ENCODE measurements at regions not wholly inside any gene's neighbourhood (a gene's known extent, or its start where the extent isn't known, plus 50 kb on each side); places are given as distances from the start of the nearest gene placed in this dataset.
A peak's percentile ranks its signal among the peaks of the same experiment; 100 is the strongest.

DNA sequence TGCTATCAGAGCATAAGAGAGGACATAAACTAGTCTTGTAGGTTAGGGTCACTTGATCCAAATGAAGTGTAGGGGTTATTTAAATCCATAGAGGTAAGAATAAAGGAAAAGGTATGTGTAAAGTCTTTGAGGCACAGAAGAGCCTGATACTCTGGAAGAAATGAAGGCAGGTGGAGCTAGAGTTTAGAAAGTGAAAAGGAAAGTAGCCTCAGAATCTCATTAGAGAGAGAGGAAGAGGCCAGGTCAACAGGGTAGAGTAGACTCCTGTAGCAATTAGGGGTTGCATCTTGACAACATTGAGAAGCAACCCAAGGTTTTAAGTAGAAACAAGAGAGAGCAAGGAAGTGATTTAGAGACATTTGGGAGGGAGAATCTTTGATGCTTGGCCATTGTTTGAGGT, 235.2 kb upstream of the SOX9 start:
- FAIRE-seq = no peak
- DNase-seq (ENCODE audit: insufficient read length, low spot score) = no peak

DNA sequence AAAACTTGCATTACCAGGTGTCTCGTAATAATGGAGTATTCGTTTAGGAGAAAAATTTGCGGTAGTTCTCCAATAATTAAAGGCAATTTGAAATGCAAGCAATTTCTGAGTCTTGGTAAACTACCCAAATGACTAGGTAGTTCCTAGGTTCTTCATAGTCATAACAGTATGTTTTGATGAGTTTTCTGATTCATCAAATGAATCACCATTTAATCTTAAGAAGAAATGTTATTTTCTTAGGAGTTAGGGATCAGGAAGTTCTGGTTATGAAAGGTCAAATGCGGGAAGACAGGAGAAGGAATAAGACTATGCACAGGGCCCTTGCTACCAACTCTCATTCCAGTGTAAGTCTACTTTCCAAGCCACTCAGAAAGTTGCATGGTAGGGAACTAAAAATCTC, 221.5 kb upstream of the SOX9 start:
- DNase-seq (ENCODE audit: insufficient read length, low spot score) = no peak
- TF ChIP-seq POLR2A (IDR thresholded peaks at IDR 0.05; ENCODE audit: low read depth, low read length) (no peak), PAX5 (IDR thresholded peaks at IDR 0.05; ENCODE audit: insufficient read depth, low read length, severe bottlenecking) (no peak), POU2F2 (IDR thresholded peaks at IDR 0.05; ENCODE audit: low read depth, low read length) (no peak), TAF1 (IDR thresholded peaks at IDR 0.05; ENCODE audit: low read depth, low read length) (no peak), SPI1 (IDR thresholded peaks at IDR 0.05; ENCODE audit: low read depth, low read length) (no peak), POLR2AphosphoS5 (IDR thresholded peaks at IDR 0.05; ENCODE audit: low read depth, low read length) (no peak)
- no peak for FAIRE-seq

More for the DNA sequence above, 235.2 kb upstream of the SOX9 start:
- TF ChIP-seq SPI1 (IDR thresholded peaks at IDR 0.05; ENCODE audit: low read depth, low read length) = 0 out of 2 replicates have a peak, but pooled peaks have one; percentile 15
- TF ChIP-seq POLR2A (IDR thresholded peaks at IDR 0.05; ENCODE audit: low read depth, low read length) = no peak

- DNase-seq (ENCODE audit: insufficient read length, low spot score) (no peak), FAIRE-seq (no peak)
- no peak for TF ChIP-seq POLR2A (IDR thresholded peaks at IDR 0.05; ENCODE audit: low read depth, low read length)
- no peak for TF ChIP-seq POLR2AphosphoS5 (IDR thresholded peaks at IDR 0.05; ENCODE audit: low read depth, low read length)
- no peak for TF ChIP-seq POU2F2 (IDR thresholded peaks at IDR 0.05; ENCODE audit: low read depth, low read length)
- TF ChIP-seq PAX5 (IDR thresholded peaks at IDR 0.05; ENCODE audit: insufficient read depth, low read length, severe bottlenecking) = no peak
- TF ChIP-seq TAF1 (IDR thresholded peaks at IDR 0.05; ENCODE audit: low read depth, low read length) = no peak
- TF ChIP-seq SPI1 (IDR thresholded peaks at IDR 0.05; ENCODE audit: low read depth, low read length) = no peak
These were observed 220.1 kb upstream of the SOX9 start for GRCh38 chr17:71900621-71901229.

DNA sequence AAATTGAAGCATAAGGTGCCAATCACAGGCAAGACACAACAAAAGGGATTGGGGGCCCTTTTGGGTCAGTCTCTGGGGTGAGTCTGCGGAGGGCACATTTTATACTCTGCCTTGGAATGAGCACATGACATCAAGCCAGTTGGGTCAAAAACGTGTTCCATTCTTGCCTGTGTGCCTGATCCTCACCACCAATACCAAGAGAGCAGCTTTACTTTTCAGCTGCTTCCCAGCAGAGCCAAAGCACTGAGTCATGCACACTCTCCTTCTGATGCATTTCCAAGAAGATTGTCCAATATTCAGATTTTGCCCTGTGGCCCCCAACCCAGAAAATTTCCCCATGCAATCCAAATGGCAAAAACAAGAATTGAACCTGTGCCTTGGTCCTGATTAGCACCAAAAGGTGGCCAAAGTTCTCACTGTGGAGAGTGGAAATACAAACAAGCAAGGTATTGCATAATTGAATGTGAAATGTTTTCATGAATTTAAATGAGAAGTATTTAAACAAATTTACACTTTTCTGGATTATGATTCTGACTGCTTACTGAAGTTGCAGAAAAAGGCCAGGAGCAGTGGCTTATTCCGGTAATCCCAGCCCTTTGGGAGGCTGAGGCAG, 217.8 kb upstream of the SOX9 start:
- DNase-seq (ENCODE audit: insufficient read length, low spot score) (no peak), FAIRE-seq (no peak)
- no peak for TF ChIP-seq SPI1 (IDR thresholded peaks at IDR 0.05; ENCODE audit: low read depth, low read length)
- no peak for TF ChIP-seq POLR2AphosphoS5 (IDR thresholded peaks at IDR 0.05; ENCODE audit: low read depth, low read length)
- no peak for TF ChIP-seq PAX5 (IDR thresholded peaks at IDR 0.05; ENCODE audit: insufficient read depth, low read length, severe bottlenecking)
- no peak for TF ChIP-seq POLR2A (IDR thresholded peaks at IDR 0.05; ENCODE audit: low read depth, low read length)
- TF ChIP-seq TAF1 (IDR thresholded peaks at IDR 0.05; ENCODE audit: low read depth, low read length) = no peak
- TF ChIP-seq POU2F2 (IDR thresholded peaks at IDR 0.05; ENCODE audit: low read depth, low read length) = no peak

- no peak for TF ChIP-seq POLR2AphosphoS5 (IDR thresholded peaks at IDR 0.05; ENCODE audit: low read depth, low read length)
- TF ChIP-seq PAX5 (IDR thresholded peaks at IDR 0.05; ENCODE audit: insufficient read depth, low read length, severe bottlenecking) = no peak
- FAIRE-seq (no peak), DNase-seq (ENCODE audit: insufficient read length, low spot score) (no peak)
These were observed 215.3 kb upstream of the SOX9 start for GRCh38 chr17:71905376-71906031.

DNA sequence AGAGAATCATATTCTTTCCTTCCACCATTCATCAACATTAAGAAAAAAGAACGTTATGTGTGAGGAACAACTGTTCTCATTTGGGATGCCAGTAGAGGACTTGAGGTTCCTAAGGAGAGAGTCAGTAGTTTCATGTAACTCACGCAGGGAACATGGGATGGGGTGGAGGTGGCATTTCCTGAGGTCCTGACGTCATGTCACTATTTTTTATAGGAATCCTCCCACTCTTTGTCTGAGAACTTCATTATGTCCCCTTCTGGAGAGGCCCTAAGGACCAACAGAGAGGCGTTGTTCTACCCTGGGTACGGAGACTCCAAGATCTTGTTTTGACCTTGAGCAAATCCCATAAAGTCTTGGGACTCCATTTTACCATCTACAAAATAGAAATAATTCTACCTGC, 211.7 kb upstream of the SOX9 start:
- TF ChIP-seq POLR2AphosphoS5 (IDR thresholded peaks at IDR 0.05; ENCODE audit: low read depth, low read length) (no peak), PAX5 (IDR thresholded peaks at IDR 0.05; ENCODE audit: insufficient read depth, low read length, severe bottlenecking) (no peak), POLR2A (IDR thresholded peaks at IDR 0.05; ENCODE audit: low read depth, low read length) (no peak), TAF1 (IDR thresholded peaks at IDR 0.05; ENCODE audit: low read depth, low read length) (no peak), POU2F2 (IDR thresholded peaks at IDR 0.05; ENCODE audit: low read depth, low read length) (no peak)
- FAIRE-seq (no peak), DNase-seq (ENCODE audit: insufficient read length, low spot score) (no peak)

GRCh38 chr17:71910002-71910401, 210.8 kb upstream of the SOX9 start:
- TF ChIP-seq POU2F2 (IDR thresholded peaks at IDR 0.05; ENCODE audit: low read depth, low read length) (no peak), POLR2AphosphoS5 (IDR thresholded peaks at IDR 0.05; ENCODE audit: low read depth, low read length) (no peak), TAF1 (IDR thresholded peaks at IDR 0.05; ENCODE audit: low read depth, low read length) (no peak), SPI1 (IDR thresholded peaks at IDR 0.05; ENCODE audit: low read depth, low read length) (no peak), PAX5 (IDR thresholded peaks at IDR 0.05; ENCODE audit: insufficient read depth, low read length, severe bottlenecking) (no peak), POLR2A (IDR thresholded peaks at IDR 0.05; ENCODE audit: low read depth, low read length) (no peak)
- DNase-seq (ENCODE audit: insufficient read length, low spot score) (no peak), FAIRE-seq (no peak)

- FAIRE-seq (no peak), DNase-seq (ENCODE audit: insufficient read length, low spot score) (no peak)
- TF ChIP-seq SPI1 (IDR thresholded peaks at IDR 0.05; ENCODE audit: low read depth, low read length) = no peak
- TF ChIP-seq PAX5 (IDR thresholded peaks at IDR 0.05; ENCODE audit: insufficient read depth, low read length, severe bottlenecking) = no peak
- no peak for TF ChIP-seq POLR2A (IDR thresholded peaks at IDR 0.05; ENCODE audit: low read depth, low read length)
- TF ChIP-seq POU2F2 (IDR thresholded peaks at IDR 0.05; ENCODE audit: low read depth, low read length) = no peak
- no peak for TF ChIP-seq TAF1 (IDR thresholded peaks at IDR 0.05; ENCODE audit: low read depth, low read length)
- no peak for TF ChIP-seq POLR2AphosphoS5 (IDR thresholded peaks at IDR 0.05; ENCODE audit: low read depth, low read length)
These were observed 206.8 kb upstream of the SOX9 start for GRCh38 chr17:71914042-71914441.

- no peak for TF ChIP-seq POLR2A (IDR thresholded peaks at IDR 0.05; ENCODE audit: low read depth, low read length)
- no peak for TF ChIP-seq POU2F2 (IDR thresholded peaks at IDR 0.05; ENCODE audit: low read depth, low read length)
- no peak for TF ChIP-seq POLR2AphosphoS5 (IDR thresholded peaks at IDR 0.05; ENCODE audit: low read depth, low read length)
- TF ChIP-seq SPI1 (IDR thresholded peaks at IDR 0.05; ENCODE audit: low read depth, low read length) = no peak
- TF ChIP-seq PAX5 (IDR thresholded peaks at IDR 0.05; ENCODE audit: insufficient read depth, low read length, severe bottlenecking) = no peak
- TF ChIP-seq TAF1 (IDR thresholded peaks at IDR 0.05; ENCODE audit: low read depth, low read length) = no peak
- FAIRE-seq (no peak), DNase-seq (ENCODE audit: insufficient read length, low spot score) (no peak)
These were observed 206.0 kb upstream of the SOX9 start for GRCh38 chr17:71914812-71915211.

DNA sequence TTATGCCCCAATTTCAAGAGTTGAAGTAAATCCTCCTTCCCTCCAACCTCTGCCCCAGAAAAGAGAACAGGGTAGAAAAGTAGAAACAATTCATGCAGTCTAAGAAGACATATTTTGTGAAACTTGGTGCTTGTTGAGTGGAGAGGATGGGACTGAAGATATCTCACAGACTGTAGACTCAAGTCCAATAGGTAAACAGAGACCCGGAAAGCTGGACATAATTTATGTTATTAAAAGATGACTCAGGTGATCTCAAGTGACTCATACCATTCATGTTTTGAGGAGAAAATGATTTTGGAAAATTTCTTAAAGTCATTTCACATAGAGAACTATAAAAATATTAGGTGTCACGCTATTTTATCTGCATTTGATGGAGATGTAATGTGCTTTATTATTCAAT, 203.1 kb upstream of the SOX9 start:
- DNase-seq (ENCODE audit: insufficient read length, low spot score) (no peak), FAIRE-seq (no peak)
- no peak for TF ChIP-seq POU2F2 (IDR thresholded peaks at IDR 0.05; ENCODE audit: low read depth, low read length)
- TF ChIP-seq POLR2AphosphoS5 (IDR thresholded peaks at IDR 0.05; ENCODE audit: low read depth, low read length) = no peak
- no peak for TF ChIP-seq SPI1 (IDR thresholded peaks at IDR 0.05; ENCODE audit: low read depth, low read length)
- TF ChIP-seq TAF1 (IDR thresholded peaks at IDR 0.05; ENCODE audit: low read depth, low read length) = no peak
- TF ChIP-seq PAX5 (IDR thresholded peaks at IDR 0.05; ENCODE audit: insufficient read depth, low read length, severe bottlenecking) = no peak
- TF ChIP-seq POLR2A (IDR thresholded peaks at IDR 0.05; ENCODE audit: low read depth, low read length) = no peak
